Type B pancreatic cell (in vitro differentiated cells): ENCODE measurements at regions not wholly inside any gene's neighbourhood (a gene's known extent, or its start where the extent isn't known, plus 50 kb on each side); places are given as distances from the start of the nearest gene placed in this dataset.

ENCODE experiments used
- DNase-seq: peaks from one replicate; pipeline ENCODE4 v3.0.0; 2021; ENCODE audit warnings: mixed read lengths; ENCODE audit not compliant: unreplicated experiment; ENCODE audit errors: extremely low spot score
- H3K27ac Mint-ChIP-seq: 2 replicates; pipeline ENCODE4 v1.8.0; 2021; ENCODE audit warnings: mild to moderate bottlenecking, mixed read lengths
- H3K27me3 Mint-ChIP-seq: 2 replicates; pipeline ENCODE4 v1.8.0; 2021; ENCODE audit warnings: mixed read lengths
- H3K36me3 Mint-ChIP-seq: 2 replicates; pipeline ENCODE4 v1.8.0; 2021; ENCODE audit warnings: mixed read lengths
- H3K4me1 Mint-ChIP-seq: one replicate; pipeline ENCODE4 v1.8.0; 2021; ENCODE audit warnings: mixed read lengths; ENCODE audit not compliant: unreplicated experiment
- H3K4me3 Mint-ChIP-seq: 2 replicates; pipeline ENCODE4 v1.8.0; 2021; ENCODE audit warnings: mild to moderate bottlenecking, mixed read lengths
- H3K9me3 Mint-ChIP-seq: 2 replicates; pipeline ENCODE4 v1.8.0; 2021; ENCODE audit warnings: mixed read lengths
- TF ChIP-seq, protein P1 (sequence below): fragments of 200-600 bp; sonication (generic); conservative IDR thresholded peaks from 2 replicates; pipeline ENCODE4 v1.5.0; 2021; ENCODE audit warnings: antibody characterized with exemption, mild to moderate bottlenecking

DNA sequence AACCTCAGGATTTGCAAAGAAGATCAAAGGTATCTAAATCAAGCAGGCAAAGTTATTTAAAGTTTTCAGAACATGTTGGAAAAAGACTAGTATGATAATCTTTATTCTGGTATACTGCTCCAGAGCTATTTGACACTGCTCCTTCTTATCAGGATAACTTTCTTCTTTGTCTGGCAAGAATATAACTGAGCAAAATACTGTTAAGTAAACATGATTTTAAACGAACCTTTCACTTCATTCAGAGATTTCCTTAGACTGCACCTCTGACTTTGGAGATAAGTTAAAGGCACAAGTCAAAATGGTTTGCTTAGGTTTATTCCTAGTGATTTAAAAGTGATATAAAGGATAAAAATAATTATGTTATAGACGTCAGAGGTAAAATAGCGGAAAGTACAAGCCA lies 103.9 kb upstream of the CCDC190 start:
- Mint-ChIP-seq H3K4me1 (no peaks in the 10 kb centered on the region), H3K36me3 (no peaks in the 10 kb centered on the region), H3K4me3 (no peak overlapping the region), H3K27me3 (no peaks in the 10 kb centered on the region), H3K27ac (no peak overlapping the region), H3K9me3 (peaks cover 14% of the 10 kb centered on the region)
- no peak for DNase-seq
- TF ChIP-seq, protein P1, sequence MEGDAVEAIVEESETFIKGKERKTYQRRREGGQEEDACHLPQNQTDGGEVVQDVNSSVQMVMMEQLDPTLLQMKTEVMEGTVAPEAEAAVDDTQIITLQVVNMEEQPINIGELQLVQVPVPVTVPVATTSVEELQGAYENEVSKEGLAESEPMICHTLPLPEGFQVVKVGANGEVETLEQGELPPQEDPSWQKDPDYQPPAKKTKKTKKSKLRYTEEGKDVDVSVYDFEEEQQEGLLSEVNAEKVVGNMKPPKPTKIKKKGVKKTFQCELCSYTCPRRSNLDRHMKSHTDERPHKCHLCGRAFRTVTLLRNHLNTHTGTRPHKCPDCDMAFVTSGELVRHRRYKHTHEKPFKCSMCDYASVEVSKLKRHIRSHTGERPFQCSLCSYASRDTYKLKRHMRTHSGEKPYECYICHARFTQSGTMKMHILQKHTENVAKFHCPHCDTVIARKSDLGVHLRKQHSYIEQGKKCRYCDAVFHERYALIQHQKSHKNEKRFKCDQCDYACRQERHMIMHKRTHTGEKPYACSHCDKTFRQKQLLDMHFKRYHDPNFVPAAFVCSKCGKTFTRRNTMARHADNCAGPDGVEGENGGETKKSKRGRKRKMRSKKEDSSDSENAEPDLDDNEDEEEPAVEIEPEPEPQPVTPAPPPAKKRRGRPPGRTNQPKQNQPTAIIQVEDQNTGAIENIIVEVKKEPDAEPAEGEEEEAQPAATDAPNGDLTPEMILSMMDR, result no peak

DNA sequence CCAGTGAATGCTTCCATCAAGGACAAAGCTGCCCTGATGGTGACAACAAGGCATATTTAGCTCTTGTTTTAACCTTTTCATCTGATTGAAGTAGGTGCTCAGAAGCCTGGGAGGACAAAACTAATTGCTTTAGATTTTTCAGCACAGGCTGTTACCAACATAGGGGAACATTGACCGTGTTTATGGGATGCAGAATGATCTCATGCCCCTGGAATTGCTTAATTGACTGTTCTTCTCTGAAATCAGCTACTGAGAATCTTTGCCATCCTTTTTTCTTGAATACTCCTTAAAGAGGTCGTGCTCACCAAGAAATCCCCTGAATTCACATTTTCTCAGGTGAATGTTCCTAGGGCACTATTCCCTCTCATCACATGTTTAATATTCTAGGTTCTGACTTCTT lies 95.9 kb upstream of the CCDC190 start:
- Mint-ChIP-seq H3K4me3 (no peak overlapping the region), H3K9me3 (no peaks in the 10 kb centered on the region), H3K4me1 (no peaks in the 10 kb centered on the region), H3K36me3 (no peaks in the 10 kb centered on the region), H3K27ac (no peak overlapping the region), H3K27me3 (no peaks in the 10 kb centered on the region)
- TF ChIP-seq, protein P1, result no peak
- no peak for DNase-seq

DNA sequence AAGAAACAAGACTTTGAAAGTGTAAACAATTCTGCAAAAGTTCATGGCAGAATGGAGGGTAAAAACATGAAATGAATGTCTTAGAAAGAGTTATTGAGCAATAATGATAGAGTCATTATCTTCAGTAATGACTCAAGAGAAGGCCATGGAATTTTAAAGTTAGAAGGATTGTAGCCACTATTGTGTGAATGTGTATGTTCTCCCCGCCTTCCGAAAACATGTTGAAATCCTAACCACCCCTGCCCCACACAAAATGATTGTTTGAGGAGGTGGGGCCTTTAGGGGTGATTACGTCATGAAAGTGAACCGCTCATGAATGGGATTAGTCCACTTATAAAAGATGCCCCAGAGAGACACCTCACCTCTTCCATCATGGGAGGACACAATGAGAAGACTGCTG lies 93.8 kb upstream of the CCDC190 start:
- H3K4me1 Mint-ChIP-seq, result no peaks in the 10 kb centered on the region
- TF ChIP-seq, protein P1, result no peak
- DNase-seq, result no peak
- H3K36me3 Mint-ChIP-seq, result no peaks in the 10 kb centered on the region
- H3K27me3 Mint-ChIP-seq, result no peaks in the 10 kb centered on the region
- H3K4me3 Mint-ChIP-seq, result no peak overlapping the region
- no peaks in the 10 kb centered on the region for H3K9me3 Mint-ChIP-seq
- no peak overlapping the region for H3K27ac Mint-ChIP-seq

DNA sequence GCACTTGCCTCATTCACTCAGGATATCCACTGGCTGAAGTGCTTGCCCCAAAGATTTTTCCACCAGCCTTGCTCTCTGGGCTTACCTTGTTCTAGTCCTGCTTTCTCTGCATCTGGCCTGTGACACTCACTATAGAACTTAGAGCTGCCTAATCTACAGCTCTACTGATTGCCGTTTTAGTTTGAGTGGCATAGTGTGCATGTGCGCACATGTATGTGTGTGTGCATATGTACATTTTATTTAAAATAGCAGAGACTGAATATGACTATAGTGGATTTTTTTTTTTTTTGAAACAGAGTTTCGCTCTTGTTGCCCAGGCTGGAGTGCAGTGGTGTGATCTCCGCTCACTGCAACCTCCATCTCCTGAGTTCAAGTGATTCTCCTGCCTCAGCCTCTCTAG lies 92.0 kb upstream of the CCDC190 start:
- no peak for DNase-seq
- H3K36me3 Mint-ChIP-seq, result no peaks in the 10 kb centered on the region
- no peak overlapping the region for H3K4me3 Mint-ChIP-seq
- H3K27ac Mint-ChIP-seq, result no peak overlapping the region
- H3K4me1 Mint-ChIP-seq, result no peaks in the 10 kb centered on the region
- H3K9me3 Mint-ChIP-seq, result no peaks in the 10 kb centered on the region
- no peaks in the 10 kb centered on the region for H3K27me3 Mint-ChIP-seq
- TF ChIP-seq, protein P1, result no peak

DNA sequence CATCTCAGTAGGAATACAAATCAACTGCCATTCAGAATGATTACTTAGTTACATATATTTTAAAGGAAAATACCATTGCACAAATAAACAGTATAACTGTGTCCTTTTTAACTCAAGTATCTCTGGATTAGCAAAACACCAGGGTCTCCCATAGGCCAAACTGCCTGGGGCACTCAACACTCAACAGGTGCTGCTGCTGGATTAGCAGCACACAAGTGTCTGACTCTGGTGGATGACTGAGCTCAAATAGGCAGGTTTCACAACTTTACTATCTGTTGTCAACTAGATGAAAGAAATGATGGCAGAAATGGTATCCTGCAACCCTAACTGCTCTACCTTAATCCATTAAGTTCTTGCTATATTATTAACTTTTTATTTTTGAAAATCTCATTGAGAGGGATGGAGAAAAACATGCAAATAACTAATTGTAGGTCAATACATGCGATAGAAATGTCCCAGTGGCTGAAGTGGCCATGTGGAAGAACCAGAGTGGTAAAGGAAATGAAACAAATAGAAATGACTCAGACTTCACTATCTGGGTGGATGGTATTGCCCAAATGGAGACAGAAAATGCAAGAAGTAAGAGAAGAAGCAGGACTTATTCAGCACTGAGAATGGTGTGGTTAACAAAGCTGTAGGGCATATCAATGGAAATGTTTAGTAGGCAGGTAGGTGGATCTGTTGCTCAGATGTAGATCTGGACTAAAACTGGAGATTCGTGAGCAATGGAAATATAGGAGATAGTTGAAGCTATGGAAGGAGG lies 90.8 kb upstream of the CCDC190 start:
- H3K4me3 Mint-ChIP-seq, result no peak overlapping the region
- no peaks in the 10 kb centered on the region for H3K27me3 Mint-ChIP-seq
- H3K4me1 Mint-ChIP-seq, result peaks cover 3% of the 10 kb centered on the region
- DNase-seq, result no peak
- no peaks in the 10 kb centered on the region for H3K36me3 Mint-ChIP-seq
- TF ChIP-seq, protein P1, result no peak
- H3K9me3 Mint-ChIP-seq, result no peaks in the 10 kb centered on the region
- H3K27ac Mint-ChIP-seq, result no peak overlapping the region
